ENCODE measurements at regions not wholly inside any gene's neighbourhood (a gene's known extent, or its start where the extent isn't known, plus 50 kb on each side); places are given as distances from the start of the nearest gene placed in this dataset.
"Not testable (repeated sequence)": the region's sequence is repeated elsewhere in the genome, so short reads cannot be mapped to it uniquely, and the experiment has no call there.

GRCh38 chr1:99502400-99502799 is 143.5 kb upstream of the PALMD start:
- DNase-seq, result no peak

- DNase-seq, result no peak
Measured at GRCh38 chr1:99503276-99503747, 142.6 kb upstream of the PALMD start.

GRCh38 chr1:99504287-99504686 is 141.6 kb upstream of the PALMD start:
- no peak for DNase-seq

GRCh38 chr1:99506631-99507030 is 139.3 kb upstream of the PALMD start:
- DNase-seq, result no peak

GRCh38 chr1:99507446-99507845 is 138.5 kb upstream of the PALMD start:
- DNase-seq, result not testable (repeated sequence)

- DNase-seq, result no peak
Measured at GRCh38 chr1:99507906-99508732, 137.8 kb upstream of the PALMD start.

- not testable (repeated sequence) for DNase-seq
Measured at GRCh38 chr1:99508733-99509445, 137.0 kb upstream of the PALMD start.

GRCh38 chr1:99514823-99515552 is 130.9 kb upstream of the PALMD start:
- not testable (repeated sequence) for DNase-seq

GRCh38 chr1:99516141-99516540 is 129.8 kb upstream of the PALMD start:
- DNase-seq, result no peak

GRCh38 chr1:99520121-99520520 is 125.8 kb upstream of the PALMD start:
- no peak for DNase-seq

- DNase-seq, result no peak
Measured at GRCh38 chr1:99525331-99525730, 120.6 kb upstream of the PALMD start.

- DNase-seq, result no peak
Measured at GRCh38 chr1:99527078-99527477, 118.8 kb upstream of the PALMD start.

GRCh38 chr1:99527545-99527944 is 118.4 kb upstream of the PALMD start:
- no peak for DNase-seq

- no peak for DNase-seq
Measured at GRCh38 chr1:99529002-99529401, 116.9 kb upstream of the PALMD start.

- DNase-seq, result no peak
Measured at GRCh38 chr1:99531578-99532275, 114.2 kb upstream of the PALMD start.

GRCh38 chr1:99532276-99532580 is 113.7 kb upstream of the PALMD start:
- DNase-seq, result no peak

- DNase-seq, result no peak
Measured at GRCh38 chr1:99533909-99534637, 111.8 kb upstream of the PALMD start.

- DNase-seq, result no peak
Measured at GRCh38 chr1:99534638-99534930, 111.3 kb upstream of the PALMD start.

GRCh38 chr1:99535470-99536164 is 110.3 kb upstream of the PALMD start:
- DNase-seq, result no peak

- DNase-seq, result no peak
Measured at GRCh38 chr1:99537886-99538617, 107.9 kb upstream of the PALMD start.

GRCh38 chr1:99538618-99538956 is 107.3 kb upstream of the PALMD start:
- no peak for DNase-seq

Measured in COR-L47 (cell line).